ENCODE measurements at regions not wholly inside any gene's neighbourhood (a gene's known extent, or its start where the extent isn't known, plus 50 kb on each side); places are given as distances from the start of the nearest gene placed in this dataset.

DNA sequence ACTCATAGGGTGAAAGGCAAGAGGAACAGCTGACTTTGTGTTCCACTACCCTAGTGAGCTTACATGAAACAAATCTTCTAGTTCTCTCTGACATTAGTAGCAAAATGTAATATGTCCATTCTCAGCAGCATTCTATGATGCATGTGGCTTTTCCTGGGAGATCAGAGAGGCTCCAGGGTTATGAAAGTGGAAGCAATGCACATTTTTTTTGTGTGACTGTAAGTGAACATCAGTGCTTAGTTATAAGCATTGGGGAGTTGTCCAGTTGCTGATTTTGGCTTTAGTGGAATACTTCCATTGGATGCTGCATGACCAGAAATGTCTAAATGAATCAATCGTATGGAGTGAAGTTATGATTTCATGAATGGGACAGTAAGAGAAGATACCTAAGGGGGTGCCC lies 255.9 kb downstream of the FAT3 start:
- TF ChIP-seq, protein P1, sequence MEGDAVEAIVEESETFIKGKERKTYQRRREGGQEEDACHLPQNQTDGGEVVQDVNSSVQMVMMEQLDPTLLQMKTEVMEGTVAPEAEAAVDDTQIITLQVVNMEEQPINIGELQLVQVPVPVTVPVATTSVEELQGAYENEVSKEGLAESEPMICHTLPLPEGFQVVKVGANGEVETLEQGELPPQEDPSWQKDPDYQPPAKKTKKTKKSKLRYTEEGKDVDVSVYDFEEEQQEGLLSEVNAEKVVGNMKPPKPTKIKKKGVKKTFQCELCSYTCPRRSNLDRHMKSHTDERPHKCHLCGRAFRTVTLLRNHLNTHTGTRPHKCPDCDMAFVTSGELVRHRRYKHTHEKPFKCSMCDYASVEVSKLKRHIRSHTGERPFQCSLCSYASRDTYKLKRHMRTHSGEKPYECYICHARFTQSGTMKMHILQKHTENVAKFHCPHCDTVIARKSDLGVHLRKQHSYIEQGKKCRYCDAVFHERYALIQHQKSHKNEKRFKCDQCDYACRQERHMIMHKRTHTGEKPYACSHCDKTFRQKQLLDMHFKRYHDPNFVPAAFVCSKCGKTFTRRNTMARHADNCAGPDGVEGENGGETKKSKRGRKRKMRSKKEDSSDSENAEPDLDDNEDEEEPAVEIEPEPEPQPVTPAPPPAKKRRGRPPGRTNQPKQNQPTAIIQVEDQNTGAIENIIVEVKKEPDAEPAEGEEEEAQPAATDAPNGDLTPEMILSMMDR (IDR thresholded peaks at IDR 0.05; ENCODE audit: extremely low read depth, missing control alignments) = no peak
- no peak for DNase-seq (ENCODE audit: low spot score)

DNA sequence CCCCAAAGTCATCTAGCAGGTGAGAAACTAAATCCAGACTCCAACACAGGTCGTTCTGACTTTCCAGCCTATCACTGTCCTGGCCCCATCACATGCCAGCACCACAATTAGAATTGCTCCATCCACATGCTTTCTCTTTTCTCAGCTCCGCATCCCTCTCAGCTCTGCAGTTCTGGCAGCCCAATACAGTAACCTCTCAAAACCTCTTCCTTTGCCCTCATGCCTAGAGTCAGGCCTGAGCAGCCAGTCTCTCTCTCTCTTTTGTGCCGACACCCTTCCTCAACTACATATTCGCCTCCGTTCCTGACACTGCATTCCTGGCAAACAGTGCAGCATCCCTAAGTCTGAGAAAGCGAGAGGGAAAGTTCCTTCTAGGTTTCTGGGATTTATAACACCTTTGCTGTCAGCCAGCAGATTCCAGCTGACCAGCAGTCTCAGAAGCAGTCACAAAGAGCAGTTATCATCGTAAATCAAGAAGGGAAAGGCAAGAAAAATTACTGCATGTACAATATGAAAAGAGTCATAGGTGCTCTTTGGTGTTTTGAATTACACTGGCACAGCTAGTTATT lies 258.0 kb downstream of the FAT3 start:
- DNase-seq (ENCODE audit: low spot score) = no peak
- TF ChIP-seq, protein P1 (IDR thresholded peaks at IDR 0.05; ENCODE audit: extremely low read depth, missing control alignments) = no peak

DNA sequence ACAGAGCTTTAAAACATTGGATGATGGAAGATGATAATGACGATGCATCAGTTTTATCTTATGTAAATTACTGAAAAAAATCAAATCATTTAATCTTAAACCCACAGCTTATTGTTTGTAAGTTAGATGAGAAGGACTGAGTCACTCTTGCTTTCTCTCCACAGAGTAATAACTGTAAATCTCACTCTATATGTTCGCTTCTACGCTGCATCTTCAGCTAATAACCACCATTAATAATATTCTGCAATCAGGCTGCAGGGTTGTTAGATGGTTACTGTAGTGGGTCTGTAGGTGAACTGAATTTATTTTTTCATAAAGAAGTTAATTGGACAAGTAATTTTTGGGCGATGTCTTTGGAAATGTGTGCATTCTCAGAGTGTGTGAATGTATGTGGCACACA lies 260.0 kb downstream of the FAT3 start:
- TF ChIP-seq, protein P1 (IDR thresholded peaks at IDR 0.05; ENCODE audit: extremely low read depth, missing control alignments) = no peak
- no peak for DNase-seq (ENCODE audit: low spot score)

DNA sequence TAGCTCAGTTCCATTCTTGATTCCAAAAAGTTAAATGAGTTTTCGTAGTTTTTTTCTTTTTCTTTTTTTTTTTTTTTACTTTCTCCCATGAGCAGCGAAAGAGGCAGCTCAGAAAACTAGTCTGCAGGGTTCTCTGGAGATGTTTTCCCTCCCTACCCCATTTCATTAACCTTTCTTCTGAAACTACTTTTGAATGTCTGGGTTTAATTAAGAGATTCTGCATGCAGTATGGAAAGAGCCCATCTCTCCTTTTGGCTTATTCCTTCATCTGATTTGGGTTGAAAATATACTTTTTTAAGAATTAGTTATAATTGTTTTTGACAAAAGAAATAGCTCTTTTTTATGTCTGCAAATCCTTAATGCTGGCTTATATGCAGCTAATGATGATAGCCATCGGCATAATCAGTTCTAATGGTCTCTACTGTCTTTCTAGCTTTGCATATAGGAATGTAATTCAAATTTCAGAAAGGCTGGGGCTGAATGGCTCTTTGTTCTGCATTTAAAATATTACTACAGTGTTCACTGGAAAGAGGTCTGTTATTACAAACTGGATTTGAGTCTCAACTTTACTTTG lies 265.3 kb downstream of the FAT3 start:
- no peak for DNase-seq (ENCODE audit: low spot score)
- TF ChIP-seq, protein P1 (IDR thresholded peaks at IDR 0.05; ENCODE audit: extremely low read depth, missing control alignments) = no peak

DNA sequence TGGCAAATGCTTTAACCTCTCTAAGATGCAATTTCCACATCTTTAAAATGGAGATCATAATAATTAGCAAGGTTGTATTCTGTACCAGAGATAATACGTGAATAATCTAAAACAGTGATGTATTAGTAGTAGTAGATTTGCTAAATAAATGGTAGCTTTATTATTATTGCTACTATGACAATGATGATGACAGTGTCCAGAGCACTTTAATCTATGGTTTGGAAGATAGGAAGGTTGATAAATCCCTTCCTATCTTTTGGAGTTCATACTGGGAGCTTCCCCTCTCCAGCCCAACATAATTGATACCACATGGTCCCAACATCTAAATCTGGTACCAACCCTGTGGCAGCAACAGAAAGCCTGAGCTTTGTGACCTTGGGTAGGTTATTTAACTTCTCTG lies 267.8 kb downstream of the FAT3 start:
- TF ChIP-seq, protein P1 (IDR thresholded peaks at IDR 0.05; ENCODE audit: extremely low read depth, missing control alignments) = no peak
- no peak for DNase-seq (ENCODE audit: low spot score)

DNA sequence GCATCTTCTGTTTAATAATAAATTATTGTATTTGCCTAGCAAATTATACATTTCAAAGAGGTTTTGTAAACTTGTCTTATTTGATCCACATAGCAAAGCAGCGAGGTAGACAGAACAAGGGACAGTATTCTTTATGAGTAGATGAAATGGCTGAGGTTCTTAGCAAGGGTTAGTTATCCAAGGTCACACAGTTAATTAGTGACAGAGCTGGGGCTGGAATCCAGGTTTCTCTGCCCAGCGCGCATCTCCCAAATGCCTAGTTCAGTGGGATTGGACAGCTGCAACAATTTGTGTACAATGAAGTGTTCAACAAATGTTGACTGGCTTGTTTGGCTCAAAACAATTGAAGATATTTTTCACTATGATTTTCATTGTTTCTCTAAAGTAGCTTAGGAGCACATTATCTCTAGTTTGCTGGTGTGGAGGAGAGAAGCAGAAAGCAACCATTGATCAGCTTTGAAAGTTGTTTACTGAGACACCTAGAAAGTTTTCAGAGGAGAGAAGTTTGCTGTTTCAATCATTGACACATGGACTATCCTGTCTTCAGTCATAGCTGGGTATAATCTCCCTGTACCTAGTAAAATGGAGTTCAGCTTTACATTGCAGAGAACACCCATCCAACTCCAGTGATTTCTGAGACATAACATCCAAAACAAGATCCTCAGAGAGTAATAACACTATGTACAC lies 270.6 kb downstream of the FAT3 start:
- TF ChIP-seq, protein P1 (IDR thresholded peaks at IDR 0.05; ENCODE audit: extremely low read depth, missing control alignments) = no peak

DNA sequence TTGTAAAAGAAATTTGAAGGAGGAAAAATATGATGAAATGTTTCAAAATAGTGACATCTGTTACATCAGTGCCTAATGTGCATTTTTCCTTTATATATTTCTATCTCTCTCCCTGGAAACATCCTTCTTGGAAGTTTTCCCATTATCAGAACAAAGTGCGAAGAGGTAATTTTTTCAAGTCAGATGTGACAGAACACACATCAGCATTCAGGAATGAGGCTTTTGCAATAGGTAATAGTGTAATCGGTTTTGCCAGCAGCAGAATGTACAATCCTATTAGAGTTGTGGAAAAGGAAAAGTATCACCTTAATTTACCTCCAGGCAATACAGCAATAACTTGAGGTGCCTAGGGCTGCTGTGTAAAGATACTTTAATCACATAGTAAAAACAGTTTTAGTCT lies 275.8 kb downstream of the FAT3 start:
- no peak for DNase-seq (ENCODE audit: low spot score)
- TF ChIP-seq, protein P1 (IDR thresholded peaks at IDR 0.05; ENCODE audit: extremely low read depth, missing control alignments) = no peak

More for the DNA sequence above, 270.6 kb downstream of the FAT3 start:
- DNase-seq (ENCODE audit: low spot score) = no peak
